ENCODE measurements at regions not wholly inside any gene's neighbourhood (a gene's known extent, or its start where the extent isn't known, plus 50 kb on each side); places are given as distances from the start of the nearest gene placed in this dataset.
A peak's percentile ranks its signal among the peaks of the same experiment; 100 is the strongest.

- no peak overlapping the region for H3K4me3 ChIP-seq (ENCODE audit: low read length)
- DNase-seq (ENCODE audit: low read depth): no peak
- no peaks in the 10 kb centered on the region for H3K27me3 ChIP-seq (replicated peaks; ENCODE audit: control insufficient read depth, insufficient read depth, low read length)
- H3K4me1 ChIP-seq (ENCODE audit: control insufficient read depth, insufficient read depth, low read length): no peaks in the 10 kb centered on the region
- H3K9me3 ChIP-seq (ENCODE audit: control insufficient read depth, low read length): no peaks in the 10 kb centered on the region
- H3K36me3 ChIP-seq (ENCODE audit: control insufficient read depth, insufficient read depth, low read length, severe bottlenecking): no peaks in the 10 kb centered on the region
- H3K9ac ChIP-seq (ENCODE audit: low read length): no peak overlapping the region
These were observed 593.7 kb upstream of the ACO1 start for GRCh38 chr9:31790720-31791119.

GRCh38 chr9:31799953-31800609, 584.4 kb upstream of the ACO1 start:
- Histone ChIP-seq H3K27me3 (replicated peaks; ENCODE audit: control insufficient read depth, insufficient read depth, low read length) (no peaks in the 10 kb centered on the region), H3K4me3 (ENCODE audit: low read length) (no peak overlapping the region), H3K9me3 (ENCODE audit: control insufficient read depth, low read length) (no peaks in the 10 kb centered on the region), H3K9ac (ENCODE audit: low read length) (no peak overlapping the region), H3K4me1 (ENCODE audit: control insufficient read depth, insufficient read depth, low read length) (no peaks in the 10 kb centered on the region), H3K36me3 (ENCODE audit: control insufficient read depth, insufficient read depth, low read length, severe bottlenecking) (no peaks in the 10 kb centered on the region)
- DNase-seq (ENCODE audit: low read depth): peak; percentile 67

GRCh38 chr9:31807574-31808256, 576.7 kb upstream of the ACO1 start:
- no peaks in the 10 kb centered on the region for H3K4me1 ChIP-seq (ENCODE audit: control insufficient read depth, insufficient read depth, low read length)
- no peak overlapping the region for H3K9ac ChIP-seq (ENCODE audit: low read length)
- no peak for DNase-seq (ENCODE audit: low read depth)
- no peaks in the 10 kb centered on the region for H3K36me3 ChIP-seq (ENCODE audit: control insufficient read depth, insufficient read depth, low read length, severe bottlenecking)
- H3K9me3 ChIP-seq (ENCODE audit: control insufficient read depth, low read length): no peaks in the 10 kb centered on the region
- no peaks in the 10 kb centered on the region for H3K27me3 ChIP-seq (replicated peaks; ENCODE audit: control insufficient read depth, insufficient read depth, low read length)
- H3K4me3 ChIP-seq (ENCODE audit: low read length): no peak overlapping the region

DNA sequence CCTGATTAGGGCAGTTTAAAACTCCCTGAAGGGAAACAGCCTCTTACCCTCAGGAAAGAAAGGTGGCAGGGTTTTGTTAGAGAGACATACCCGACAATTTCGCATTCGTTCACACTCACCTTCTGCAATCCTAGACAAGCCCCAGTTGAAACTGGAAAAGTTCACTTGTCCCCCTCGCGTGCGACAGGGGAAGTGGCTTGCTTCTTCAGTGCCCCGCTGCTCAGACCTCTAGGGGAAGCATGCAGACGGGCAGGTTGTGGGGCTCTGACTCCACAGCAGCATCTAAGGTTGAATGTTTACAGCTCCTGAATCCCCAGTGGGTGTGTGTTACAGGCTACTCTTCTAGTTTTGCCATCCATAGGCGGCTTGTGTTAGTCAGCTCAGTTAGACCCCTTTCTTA, 575.7 kb upstream of the ACO1 start:
- no peaks in the 10 kb centered on the region for H3K4me1 ChIP-seq (ENCODE audit: control insufficient read depth, insufficient read depth, low read length)
- no peak for DNase-seq (ENCODE audit: low read depth)
- H3K27me3 ChIP-seq (replicated peaks; ENCODE audit: control insufficient read depth, insufficient read depth, low read length): no peaks in the 10 kb centered on the region
- H3K9me3 ChIP-seq (ENCODE audit: control insufficient read depth, low read length): no peaks in the 10 kb centered on the region
- H3K36me3 ChIP-seq (ENCODE audit: control insufficient read depth, insufficient read depth, low read length, severe bottlenecking): no peaks in the 10 kb centered on the region
- no peak overlapping the region for H3K9ac ChIP-seq (ENCODE audit: low read length)
- H3K4me3 ChIP-seq (ENCODE audit: low read length): no peak overlapping the region

- Histone ChIP-seq H3K4me3 (ENCODE audit: low read length) (no peak overlapping the region), H3K9me3 (ENCODE audit: control insufficient read depth, low read length) (no peaks in the 10 kb centered on the region), H3K27me3 (replicated peaks; ENCODE audit: control insufficient read depth, insufficient read depth, low read length) (no peaks in the 10 kb centered on the region), H3K36me3 (ENCODE audit: control insufficient read depth, insufficient read depth, low read length, severe bottlenecking) (no peaks in the 10 kb centered on the region), H3K4me1 (ENCODE audit: control insufficient read depth, insufficient read depth, low read length) (no peaks in the 10 kb centered on the region), H3K9ac (ENCODE audit: low read length) (no peak overlapping the region)
- no peak for DNase-seq (ENCODE audit: low read depth)
These were observed 564.0 kb upstream of the ACO1 start for GRCh38 chr9:31820426-31820825.

GRCh38 chr9:31821583-31821982, 562.9 kb upstream of the ACO1 start:
- H3K9ac ChIP-seq (ENCODE audit: low read length): no peak overlapping the region
- H3K4me3 ChIP-seq (ENCODE audit: low read length): no peak overlapping the region
- H3K9me3 ChIP-seq (ENCODE audit: control insufficient read depth, low read length): no peaks in the 10 kb centered on the region

DNA sequence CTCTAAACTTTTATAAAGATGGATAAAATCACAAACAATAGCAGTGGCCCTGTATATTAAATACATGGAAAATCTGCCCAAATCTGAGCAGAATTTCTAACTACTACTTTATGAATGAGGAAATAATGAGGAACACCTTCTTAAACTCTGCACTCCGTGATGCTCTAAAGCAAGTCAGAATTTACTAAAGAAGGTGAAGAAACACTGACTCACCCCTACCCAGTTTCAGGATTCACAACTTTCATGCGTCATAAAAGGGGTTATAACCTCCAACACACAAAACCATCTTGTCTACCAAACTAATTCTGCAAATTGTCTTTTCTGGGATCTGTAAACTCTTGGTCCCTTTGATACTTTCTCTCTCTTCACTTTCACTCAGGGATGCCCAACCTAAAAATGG, 561.1 kb upstream of the ACO1 start:
- no peaks in the 10 kb centered on the region for H3K36me3 ChIP-seq (ENCODE audit: control insufficient read depth, insufficient read depth, low read length, severe bottlenecking)
- no peak for DNase-seq (ENCODE audit: low read depth)
- no peaks in the 10 kb centered on the region for H3K9me3 ChIP-seq (ENCODE audit: control insufficient read depth, low read length)
- H3K27me3 ChIP-seq (replicated peaks; ENCODE audit: control insufficient read depth, insufficient read depth, low read length): no peaks in the 10 kb centered on the region
- no peak overlapping the region for H3K9ac ChIP-seq (ENCODE audit: low read length)
- no peak overlapping the region for H3K4me3 ChIP-seq (ENCODE audit: low read length)
- H3K4me1 ChIP-seq (ENCODE audit: control insufficient read depth, insufficient read depth, low read length): no peaks in the 10 kb centered on the region

More at GRCh38 chr9:31821583-31821982, 562.9 kb upstream of the ACO1 start:
- DNase-seq (ENCODE audit: low read depth): no peak
- H3K4me1 ChIP-seq (ENCODE audit: control insufficient read depth, insufficient read depth, low read length): no peaks in the 10 kb centered on the region
- H3K27me3 ChIP-seq (replicated peaks; ENCODE audit: control insufficient read depth, insufficient read depth, low read length): no peaks in the 10 kb centered on the region
- no peaks in the 10 kb centered on the region for H3K36me3 ChIP-seq (ENCODE audit: control insufficient read depth, insufficient read depth, low read length, severe bottlenecking)

DNA sequence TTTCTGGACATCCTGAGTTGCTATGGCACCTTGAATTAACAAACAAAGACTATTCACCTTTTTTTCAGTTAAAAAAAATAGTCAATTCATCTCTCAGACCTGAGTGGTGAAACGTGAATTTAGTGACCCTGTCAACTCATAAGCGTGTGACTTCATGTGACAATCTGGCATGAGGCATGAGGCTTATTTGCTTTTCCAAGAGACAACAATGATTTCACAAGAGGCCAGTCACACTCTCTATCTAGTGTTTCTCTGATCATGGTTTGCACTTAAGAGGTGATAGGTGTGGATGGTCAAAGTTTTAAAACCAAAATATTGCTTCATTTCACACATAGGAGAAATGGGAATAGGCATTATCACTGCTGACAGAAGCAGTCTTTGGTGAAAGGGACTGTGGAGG, 559.6 kb upstream of the ACO1 start:
- DNase-seq (ENCODE audit: low read depth): no peak
- Histone ChIP-seq H3K9me3 (ENCODE audit: control insufficient read depth, low read length) (no peaks in the 10 kb centered on the region), H3K4me1 (ENCODE audit: control insufficient read depth, insufficient read depth, low read length) (no peaks in the 10 kb centered on the region), H3K4me3 (ENCODE audit: low read length) (no peak overlapping the region), H3K9ac (ENCODE audit: low read length) (no peak overlapping the region), H3K36me3 (ENCODE audit: control insufficient read depth, insufficient read depth, low read length, severe bottlenecking) (no peaks in the 10 kb centered on the region), H3K27me3 (replicated peaks; ENCODE audit: control insufficient read depth, insufficient read depth, low read length) (no peaks in the 10 kb centered on the region)

- H3K27me3 ChIP-seq (replicated peaks; ENCODE audit: control insufficient read depth, insufficient read depth, low read length): no peaks in the 10 kb centered on the region
- no peak overlapping the region for H3K9ac ChIP-seq (ENCODE audit: low read length)
- DNase-seq (ENCODE audit: low read depth): no peak
- H3K4me3 ChIP-seq (ENCODE audit: low read length): no peak overlapping the region
- H3K4me1 ChIP-seq (ENCODE audit: control insufficient read depth, insufficient read depth, low read length): no peaks in the 10 kb centered on the region
- no peaks in the 10 kb centered on the region for H3K36me3 ChIP-seq (ENCODE audit: control insufficient read depth, insufficient read depth, low read length, severe bottlenecking)
- H3K9me3 ChIP-seq (ENCODE audit: control insufficient read depth, low read length): no peaks in the 10 kb centered on the region
These were observed 547.2 kb upstream of the ACO1 start for GRCh38 chr9:31837211-31837610.

DNA sequence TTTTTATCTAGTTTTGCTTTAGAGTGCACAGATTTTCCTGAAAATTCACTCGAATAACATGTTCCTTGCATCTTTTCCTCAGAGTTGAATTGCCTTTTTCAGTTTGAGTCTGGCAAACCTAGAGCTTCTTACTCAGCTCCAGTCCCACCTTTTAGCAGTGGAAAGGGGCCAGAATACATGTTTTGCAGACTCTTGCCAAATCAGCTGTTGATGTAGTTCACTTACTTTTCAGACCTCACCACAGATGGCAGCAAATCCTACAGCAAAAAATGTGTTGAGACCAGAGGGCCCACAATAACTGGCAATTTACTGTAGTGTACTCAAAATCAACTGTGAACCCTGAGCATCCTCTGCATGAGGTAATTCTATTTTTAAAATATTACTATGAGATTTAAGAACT, 545.2 kb upstream of the ACO1 start:
- H3K9ac ChIP-seq (ENCODE audit: low read length): no peak overlapping the region
- no peaks in the 10 kb centered on the region for H3K4me1 ChIP-seq (ENCODE audit: control insufficient read depth, insufficient read depth, low read length)
- H3K4me3 ChIP-seq (ENCODE audit: low read length): no peak overlapping the region
- no peaks in the 10 kb centered on the region for H3K36me3 ChIP-seq (ENCODE audit: control insufficient read depth, insufficient read depth, low read length, severe bottlenecking)
- peak; percentile 0 for DNase-seq (ENCODE audit: low read depth)
- no peaks in the 10 kb centered on the region for H3K27me3 ChIP-seq (replicated peaks; ENCODE audit: control insufficient read depth, insufficient read depth, low read length)
- no peaks in the 10 kb centered on the region for H3K9me3 ChIP-seq (ENCODE audit: control insufficient read depth, low read length)

GRCh38 chr9:31840702-31841101, 543.7 kb upstream of the ACO1 start:
- no peaks in the 10 kb centered on the region for H3K9me3 ChIP-seq (ENCODE audit: control insufficient read depth, low read length)
- H3K9ac ChIP-seq (ENCODE audit: low read length): no peak overlapping the region
- DNase-seq (ENCODE audit: low read depth): no peak
- H3K4me3 ChIP-seq (ENCODE audit: low read length): no peak overlapping the region
- H3K27me3 ChIP-seq (replicated peaks; ENCODE audit: control insufficient read depth, insufficient read depth, low read length): no peaks in the 10 kb centered on the region
- no peaks in the 10 kb centered on the region for H3K36me3 ChIP-seq (ENCODE audit: control insufficient read depth, insufficient read depth, low read length, severe bottlenecking)
- H3K4me1 ChIP-seq (ENCODE audit: control insufficient read depth, insufficient read depth, low read length): no peaks in the 10 kb centered on the region

DNA sequence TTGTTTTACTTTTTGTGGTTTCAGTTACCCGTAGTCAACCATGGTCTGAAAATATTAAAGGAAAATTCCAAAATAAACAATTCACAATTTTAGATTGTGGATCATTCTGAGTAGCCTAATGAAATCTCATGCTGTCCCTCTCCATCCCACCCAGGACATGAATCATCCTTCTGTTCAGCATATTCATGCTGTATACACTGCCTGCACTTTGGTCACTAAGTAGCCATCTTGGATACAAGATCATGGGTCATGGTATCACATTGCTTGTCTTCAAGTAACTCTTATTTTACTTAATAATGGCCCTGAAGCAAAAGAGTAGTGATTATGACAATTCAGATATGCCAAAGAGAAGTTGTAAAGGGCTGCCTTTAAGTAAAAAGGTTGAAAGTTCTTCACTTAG, 536.5 kb upstream of the ACO1 start:
- Histone ChIP-seq H3K4me1 (ENCODE audit: control insufficient read depth, insufficient read depth, low read length) (no peaks in the 10 kb centered on the region), H3K4me3 (ENCODE audit: low read length) (no peak overlapping the region), H3K9me3 (ENCODE audit: control insufficient read depth, low read length) (no peaks in the 10 kb centered on the region), H3K9ac (ENCODE audit: low read length) (no peak overlapping the region), H3K27me3 (replicated peaks; ENCODE audit: control insufficient read depth, insufficient read depth, low read length) (no peaks in the 10 kb centered on the region), H3K36me3 (ENCODE audit: control insufficient read depth, insufficient read depth, low read length, severe bottlenecking) (no peaks in the 10 kb centered on the region)
- no peak for DNase-seq (ENCODE audit: low read depth)

All from adipocyte (in vitro differentiated cells).